HS-5 (cell line): ENCODE measurements at regions not wholly inside any gene's neighbourhood (a gene's known extent, or its start where the extent isn't known, plus 50 kb on each side); places are given as distances from the start of the nearest gene placed in this dataset.

Experiments used
- DNase-seq: peaks from one replicate; pipeline ENCODE4 v3.0.0-alpha.2; 2012; ENCODE audit warnings: low read depth

DNA sequence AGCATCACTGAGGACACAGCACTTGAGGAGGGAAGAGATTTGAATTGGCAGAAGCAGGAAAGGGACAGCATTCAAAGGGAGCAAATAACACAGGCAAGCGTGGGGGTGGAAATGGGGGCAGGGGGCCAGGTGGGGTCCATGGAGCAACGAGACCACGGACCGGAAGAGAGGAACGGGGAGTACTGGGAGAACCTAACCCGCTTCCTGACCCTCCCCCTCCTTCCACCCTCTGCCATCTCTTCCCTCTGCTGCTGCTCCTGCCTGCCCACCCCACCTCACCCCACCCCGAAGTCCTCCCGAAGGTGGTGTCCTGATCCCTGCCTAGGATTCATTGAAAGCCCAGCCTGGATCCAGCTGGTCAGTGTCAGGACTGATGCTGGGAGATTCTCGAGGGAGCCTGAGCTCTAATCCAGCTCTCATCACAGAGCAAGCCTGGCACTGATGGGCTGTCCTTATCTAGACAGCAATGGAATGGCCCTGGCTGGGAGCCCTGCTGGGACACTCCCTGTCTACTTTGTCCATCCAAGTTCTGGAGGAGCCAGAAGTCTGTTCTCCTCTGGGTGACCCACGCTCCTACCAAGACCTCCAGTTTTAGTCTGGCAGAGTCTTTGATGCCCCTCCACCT, 105.0 kb downstream of the TRIM29 start:
- no peak for DNase-seq

DNA sequence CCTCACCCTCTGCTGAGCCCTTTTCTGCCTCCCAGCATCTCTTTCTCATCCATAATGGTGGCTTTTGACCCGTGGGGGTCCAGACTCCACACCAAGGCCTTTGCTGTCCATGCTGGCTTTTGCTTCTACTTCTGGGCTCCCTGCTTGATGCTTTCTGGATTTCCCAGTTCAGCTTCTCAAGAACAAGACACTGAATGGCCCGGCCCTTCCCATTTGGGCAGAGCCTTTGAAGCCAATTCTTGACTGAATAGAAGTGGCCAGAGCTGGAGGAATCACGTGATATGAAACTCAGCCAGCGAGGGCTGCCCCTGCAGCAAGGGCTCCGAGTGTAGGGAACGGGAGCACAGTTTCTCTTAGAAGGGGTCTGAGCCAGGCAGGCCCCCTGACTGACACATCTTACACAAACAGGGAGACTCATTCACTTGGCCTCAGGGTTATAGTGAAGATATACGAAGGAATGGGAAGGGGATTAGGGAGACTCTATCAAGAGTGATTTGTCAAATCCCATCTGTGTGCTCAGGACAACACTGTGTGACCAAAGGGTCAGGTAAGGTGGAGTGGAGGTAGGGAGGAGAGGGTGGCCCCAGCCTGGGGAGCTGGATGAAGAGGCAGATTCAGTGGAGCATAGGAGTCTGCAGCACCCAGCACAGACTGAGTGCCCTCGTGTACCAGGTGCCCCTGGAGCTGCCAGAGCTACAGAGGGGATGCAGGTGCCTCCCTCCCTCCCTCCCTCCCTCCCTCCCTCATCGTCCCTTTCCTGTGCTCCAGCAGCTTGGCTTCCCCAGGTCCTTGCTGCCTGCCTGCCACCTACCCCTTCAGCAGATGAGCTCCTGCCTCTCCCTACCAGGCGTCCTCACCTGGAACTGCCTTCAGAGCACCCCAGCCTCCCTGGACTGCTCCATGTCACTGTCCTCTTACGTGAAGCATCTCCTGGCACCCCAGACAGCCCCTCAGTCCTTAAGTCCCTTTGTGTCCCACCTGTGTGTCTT, 106.0 kb downstream of the TRIM29 start:
- DNase-seq = no peak

DNA sequence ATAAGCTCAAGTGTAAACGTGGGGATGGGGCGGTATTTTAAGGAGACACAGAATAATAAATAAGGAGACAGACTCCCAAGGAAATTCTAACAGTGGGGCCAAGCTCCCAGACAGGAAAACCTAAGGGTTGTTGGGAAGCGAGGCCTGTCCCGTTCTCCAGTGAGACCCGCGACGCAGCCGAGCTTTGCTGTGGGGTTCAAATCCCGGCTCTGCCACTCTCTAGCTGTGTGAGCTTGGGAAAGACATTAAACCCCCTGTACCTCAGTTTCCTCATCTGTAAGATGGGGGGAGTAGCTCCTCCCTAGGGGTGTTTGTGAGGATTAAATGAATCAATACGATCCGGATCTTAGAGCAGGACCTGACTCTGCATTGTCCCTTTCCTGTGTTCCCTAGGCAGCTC, 106.8 kb downstream of the TRIM29 start:
- DNase-seq = no peak

DNA sequence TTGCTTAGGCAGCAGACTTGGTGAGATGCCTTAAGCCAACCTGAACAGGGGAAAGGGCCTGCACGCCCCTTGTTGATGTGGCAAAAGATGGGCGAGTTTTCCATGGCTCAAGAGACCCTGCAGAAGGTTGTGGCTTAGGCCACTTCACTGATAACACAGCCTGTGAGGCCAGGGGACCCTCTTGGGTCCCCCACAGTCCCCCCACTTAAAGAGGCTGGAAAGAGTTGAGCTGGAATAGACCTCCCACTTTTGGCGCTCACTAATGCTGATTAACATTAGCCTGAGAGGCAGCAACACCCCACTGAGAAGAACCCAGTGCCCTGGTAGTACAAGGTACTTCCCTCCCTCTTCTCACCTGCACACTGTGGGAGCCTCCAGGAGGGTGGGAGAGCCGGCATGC, 107.5 kb downstream of the TRIM29 start:
- no peak for DNase-seq

DNA sequence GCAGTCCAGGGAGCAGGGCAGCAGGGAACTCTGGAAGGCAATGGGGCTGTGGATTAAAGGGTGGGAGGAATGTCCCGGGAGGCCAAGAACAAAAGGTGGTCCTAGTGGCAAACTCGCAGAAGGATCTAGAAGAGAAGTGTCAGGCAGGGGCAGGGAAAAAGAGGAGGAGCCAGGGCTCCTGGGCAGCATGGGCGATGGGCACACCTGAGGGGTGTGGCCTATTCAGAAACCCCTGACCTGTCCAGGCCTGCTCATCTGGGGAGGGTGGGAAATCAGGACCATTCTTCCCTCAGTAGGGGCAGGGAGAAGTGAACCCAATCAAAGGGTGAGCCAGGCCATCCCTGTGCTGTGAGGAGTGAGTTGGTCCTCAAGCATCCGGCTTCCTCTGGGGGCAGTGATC, 108.6 kb downstream of the TRIM29 start:
- DNase-seq = no peak

DNA sequence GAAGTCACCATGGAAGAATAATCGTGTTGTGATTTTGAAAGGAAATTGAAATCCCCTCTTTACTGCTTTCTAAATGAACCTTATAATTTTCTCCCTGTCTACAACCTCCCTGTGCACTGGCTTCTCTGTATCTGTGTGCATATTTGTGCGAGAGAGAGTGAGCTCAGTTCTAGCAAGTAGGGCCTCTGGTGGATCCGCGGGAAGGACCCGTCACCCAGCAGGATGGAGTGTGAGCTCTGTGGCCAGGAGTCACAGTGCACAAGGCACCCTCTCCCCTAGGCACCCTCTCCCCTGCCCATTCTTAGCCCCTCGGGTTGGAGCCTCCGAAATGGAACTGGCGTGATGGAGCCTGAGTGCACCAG, 109.0 kb downstream of the TRIM29 start:
- DNase-seq = no peak

DNA sequence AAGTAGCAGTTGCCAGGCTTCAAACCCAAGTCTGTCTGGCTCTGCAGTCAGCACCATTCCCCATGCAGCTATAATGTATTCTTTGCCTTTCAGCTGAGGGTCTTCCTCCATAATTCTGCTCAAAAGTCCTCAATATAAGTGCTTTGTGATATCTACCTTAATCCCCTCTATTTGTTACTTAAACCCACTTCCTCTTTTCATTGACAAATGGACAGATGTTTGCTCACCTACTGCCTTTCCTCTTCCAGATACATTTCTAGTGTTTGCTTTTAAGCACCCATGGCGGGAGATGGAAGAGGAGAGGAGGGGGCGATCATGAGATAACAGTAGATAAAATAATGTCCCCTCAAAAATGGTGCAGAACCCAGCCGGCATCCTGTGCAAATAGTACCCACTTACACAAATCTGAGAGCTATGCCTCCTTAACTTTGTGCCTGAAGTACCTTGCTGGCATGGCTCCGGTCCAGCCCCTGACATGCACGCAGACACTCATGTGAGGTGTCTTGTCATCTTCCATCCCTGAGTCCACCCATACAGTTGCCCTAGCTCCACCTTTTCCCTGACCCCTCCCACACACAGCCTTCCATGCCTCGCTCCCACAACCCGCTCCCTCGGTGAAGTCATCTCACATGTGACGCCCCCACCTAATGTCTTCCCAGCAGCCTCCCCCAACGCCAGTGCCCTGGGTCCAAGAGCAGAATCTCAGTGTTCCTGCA, 109.6 kb downstream of the TRIM29 start:
- no peak for DNase-seq

DNA sequence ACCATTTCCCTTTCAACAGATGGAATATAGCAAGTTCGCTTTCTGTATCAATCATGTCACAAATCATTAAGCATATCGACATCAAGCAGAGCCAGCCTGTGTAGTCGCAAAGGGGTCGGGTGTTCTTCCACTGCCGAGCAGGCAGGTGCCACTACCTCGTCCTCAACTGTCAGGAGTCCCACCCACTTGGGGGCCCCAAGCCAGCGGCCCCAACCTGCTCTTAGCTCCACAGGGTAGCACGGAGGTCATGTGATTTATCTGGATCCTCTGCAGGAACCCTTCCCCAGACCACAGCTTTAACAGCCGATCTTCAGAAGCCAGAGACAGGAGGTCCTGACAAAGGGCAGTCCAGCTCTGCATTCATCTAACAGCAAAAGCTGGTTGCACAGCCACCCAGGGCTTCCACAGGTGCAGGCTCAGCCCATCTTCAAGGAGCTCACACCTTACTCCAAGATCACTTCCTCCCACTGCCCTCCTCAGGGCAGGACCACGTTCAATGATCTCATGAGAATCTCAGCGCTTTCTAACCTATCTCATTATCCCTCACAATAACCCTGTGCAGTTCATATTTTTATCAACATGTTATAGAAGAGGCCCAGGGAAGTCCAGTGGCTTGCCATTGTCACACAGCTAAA, 110.2 kb downstream of the TRIM29 start:
- no peak for DNase-seq

DNA sequence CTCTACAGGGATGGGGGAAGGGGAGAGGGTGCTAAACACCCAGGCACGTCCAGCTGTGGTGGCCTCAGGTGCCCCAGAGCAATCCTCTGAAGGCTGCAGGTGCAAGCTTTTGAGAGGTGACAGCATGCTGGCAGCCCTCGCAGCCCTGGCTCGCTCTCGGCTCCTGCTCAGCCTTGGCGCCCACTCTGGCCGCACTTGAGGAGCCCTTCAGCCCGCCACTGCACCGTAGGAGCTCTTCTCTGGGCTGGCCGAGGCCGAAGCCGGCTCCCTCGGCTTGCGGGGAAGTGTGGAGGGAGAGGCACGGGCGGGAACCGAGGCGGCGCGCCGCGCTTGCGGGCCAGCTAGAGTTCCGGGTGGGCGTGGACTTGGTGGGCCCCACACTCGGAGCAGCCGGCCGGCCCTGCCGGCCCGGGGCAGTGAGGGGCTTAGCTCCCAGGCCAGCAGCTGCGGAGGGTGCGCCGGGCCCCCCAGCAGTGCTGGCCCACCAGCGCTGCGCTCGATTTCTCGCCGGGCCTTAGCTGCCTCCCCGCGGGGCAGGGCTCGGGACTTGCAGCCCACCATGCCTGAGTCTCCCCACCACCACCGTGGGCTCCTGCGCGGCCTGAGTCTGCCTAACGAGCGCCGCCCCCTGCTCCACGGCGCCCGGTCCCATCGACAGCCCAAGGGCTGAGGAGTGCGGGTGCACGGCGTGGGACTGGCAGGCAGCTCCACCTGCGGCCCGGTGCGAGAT, 112.1 kb downstream of the TRIM29 start:
- DNase-seq = no peak

DNA sequence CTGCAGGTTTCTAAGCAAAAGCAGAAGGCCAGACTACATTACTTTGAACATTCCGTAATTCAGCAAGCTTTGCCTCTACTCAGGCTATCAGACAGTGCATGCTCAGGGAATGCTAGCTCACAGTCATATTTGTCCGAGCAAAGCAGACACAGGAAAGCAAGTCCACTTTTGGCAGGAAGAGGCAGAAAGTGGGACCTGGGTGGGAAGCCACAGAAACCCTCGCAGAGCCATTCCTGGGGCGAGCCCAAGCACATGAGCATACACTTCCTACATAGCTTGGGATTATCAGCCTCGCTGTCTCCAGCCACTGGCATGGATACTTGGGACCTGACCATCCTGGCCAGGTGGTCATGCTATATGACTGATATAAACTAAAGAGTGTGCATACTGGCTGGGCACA, 113.3 kb downstream of the TRIM29 start:
- no peak for DNase-seq

DNA sequence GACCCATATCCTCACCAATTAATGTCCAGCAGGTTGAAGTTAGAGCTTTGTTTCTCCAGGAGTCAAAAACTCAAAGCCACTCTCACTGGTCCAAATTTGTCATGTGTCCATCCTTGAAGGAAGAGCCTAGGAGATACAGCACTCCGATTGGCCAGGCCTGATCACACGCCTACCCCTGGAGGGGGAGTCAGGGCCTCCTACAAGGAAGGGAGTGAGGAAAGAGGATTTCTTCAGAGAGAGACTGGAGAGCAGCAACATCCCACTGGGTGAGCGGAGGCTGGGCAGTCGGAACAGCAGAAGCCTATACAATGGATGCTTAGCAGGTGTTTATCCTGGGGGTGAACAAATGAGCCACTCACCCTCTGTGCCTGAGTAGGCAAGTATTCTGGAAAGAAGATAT, 113.9 kb downstream of the TRIM29 start:
- no peak for DNase-seq

DNA sequence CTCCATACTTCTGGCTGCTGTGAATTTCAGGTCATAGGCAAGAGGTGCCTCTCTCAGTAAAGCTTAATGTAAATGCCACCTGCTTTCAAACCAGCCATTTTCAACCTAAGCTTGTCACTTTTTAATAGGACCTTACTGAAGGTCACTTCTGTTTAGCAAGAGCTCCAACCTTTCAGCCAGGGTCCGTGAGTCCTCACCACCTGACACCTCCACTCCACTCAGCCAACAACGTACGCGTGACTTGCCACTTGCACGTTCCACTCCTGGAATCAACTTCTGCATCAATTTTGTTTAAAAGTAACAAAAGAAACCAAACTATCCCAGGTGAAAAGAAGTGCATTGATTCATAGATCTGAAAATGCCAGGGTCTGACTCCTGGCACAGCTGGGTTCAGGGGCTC, 114.4 kb downstream of the TRIM29 start:
- no peak for DNase-seq

DNA sequence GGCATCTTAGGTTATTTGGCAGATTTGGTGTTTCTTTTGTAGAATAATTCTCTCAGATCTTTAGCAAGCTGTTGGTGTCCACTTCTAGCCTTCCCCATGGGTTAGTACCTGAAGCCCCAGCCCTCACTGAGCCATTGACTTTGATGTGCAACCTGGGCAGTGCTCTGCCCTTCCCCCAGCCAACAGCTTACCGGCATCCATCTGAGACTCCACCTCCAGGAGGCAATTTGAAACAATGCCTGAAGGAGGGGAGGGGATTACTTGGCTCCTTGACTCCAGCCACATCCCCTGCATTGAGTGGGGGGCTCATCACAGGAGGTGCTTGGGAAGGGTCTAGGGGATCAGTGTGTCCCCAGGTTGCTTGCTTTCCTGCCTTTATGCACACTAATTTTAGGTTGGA, 114.8 kb downstream of the TRIM29 start:
- no peak for DNase-seq

DNA sequence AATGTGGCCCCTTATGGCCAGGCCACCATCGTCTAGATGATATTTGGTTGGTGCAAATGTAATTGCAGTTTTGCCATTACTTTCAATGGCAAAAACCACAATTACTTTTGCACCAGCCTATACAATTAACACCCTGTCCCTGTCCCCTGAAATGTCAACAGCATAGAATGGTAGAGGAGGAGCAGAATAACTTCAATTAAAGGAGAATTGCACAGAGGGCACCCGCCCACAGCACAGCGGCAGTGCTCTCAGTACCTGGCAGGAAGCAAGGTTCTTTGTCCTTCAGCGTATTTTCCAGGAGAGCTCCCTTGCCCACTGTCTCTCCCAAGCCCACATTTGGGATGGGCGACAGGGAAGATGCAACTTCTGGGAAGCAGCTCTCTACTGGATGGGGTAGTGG, 115.3 kb downstream of the TRIM29 start:
- no peak for DNase-seq

DNA sequence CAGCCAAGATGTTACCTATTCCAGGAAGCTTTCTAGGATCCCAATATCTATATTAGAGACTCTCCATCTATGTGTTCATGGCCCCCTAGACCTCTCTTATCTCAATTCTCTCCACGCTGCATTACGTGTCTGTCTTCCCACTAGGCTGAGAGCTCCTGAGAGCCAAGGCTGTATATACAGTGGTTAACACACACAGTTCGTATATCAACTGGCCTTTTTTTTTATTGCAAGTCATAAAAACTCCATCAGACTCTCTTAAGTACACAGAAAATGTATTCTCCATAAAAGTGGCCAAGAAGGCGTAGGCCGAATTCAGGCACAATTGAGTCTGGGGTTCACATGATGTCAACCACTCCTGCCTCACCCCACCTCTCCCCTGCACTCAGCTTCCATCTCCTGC, 115.9 kb downstream of the TRIM29 start:
- DNase-seq = no peak

DNA sequence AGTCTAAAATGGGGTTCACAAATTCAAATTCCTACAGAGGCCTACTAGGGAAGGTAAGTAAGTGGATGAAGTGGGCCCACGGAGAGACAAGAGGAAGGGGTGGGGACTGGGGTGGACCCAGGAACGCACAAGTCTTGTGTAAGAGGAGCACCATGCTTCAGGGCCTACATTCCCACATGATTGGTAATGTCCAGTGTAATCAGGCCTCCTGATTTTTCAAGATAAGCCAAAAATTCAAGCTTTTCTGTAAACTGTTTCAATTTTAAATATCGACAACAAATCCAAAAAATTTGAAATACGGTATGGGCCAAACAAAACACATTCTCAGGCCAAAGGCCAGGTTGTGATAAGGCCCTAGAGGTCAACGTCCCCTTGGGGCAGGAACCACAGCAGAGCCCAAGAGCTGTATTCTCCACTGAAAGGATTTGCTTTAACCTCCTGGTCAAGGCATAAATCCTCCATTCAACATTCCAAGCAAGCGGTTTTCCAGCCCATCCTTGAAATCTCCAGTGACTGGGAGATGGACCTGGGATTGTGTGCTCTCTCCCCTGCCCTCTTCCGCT, 116.4 kb downstream of the TRIM29 start:
- DNase-seq = no peak

DNA sequence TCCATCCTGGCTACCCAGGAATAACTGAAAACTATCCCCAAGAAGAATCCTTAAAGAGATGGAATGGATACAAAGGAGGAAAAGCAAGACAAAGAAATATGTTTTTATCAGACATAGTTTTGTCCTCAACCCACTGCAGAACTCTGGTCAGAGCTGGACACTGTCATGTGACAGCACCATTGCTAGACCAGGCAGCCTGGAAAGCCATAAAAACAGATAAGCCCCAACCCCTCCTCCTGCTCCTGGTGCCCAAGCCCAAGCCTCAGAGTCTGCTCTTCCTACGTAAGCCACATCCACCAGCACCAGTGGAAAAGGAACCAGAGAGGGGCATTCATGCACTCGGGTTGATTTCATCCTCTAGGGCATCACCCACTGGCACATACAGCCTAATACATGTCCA, 116.9 kb downstream of the TRIM29 start:
- DNase-seq = no peak

DNA sequence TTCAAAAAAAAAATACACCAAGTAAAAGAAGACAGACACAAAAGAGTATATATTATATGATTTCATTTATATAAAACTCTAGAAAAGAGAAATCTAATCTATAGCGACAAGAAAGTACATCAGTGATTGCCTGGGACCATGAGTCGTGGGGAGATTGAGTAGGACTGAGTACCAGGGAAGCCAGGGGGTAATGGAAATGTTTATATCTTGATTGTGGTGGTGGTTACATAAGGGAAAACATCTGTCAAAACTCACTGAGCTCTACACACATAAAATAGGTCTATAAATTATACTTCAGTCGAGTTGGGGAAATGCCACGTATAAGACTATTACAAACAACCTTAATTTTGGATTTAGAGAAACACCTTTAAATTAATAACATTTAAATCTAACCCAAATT, 117.4 kb downstream of the TRIM29 start:
- DNase-seq = no peak

DNA sequence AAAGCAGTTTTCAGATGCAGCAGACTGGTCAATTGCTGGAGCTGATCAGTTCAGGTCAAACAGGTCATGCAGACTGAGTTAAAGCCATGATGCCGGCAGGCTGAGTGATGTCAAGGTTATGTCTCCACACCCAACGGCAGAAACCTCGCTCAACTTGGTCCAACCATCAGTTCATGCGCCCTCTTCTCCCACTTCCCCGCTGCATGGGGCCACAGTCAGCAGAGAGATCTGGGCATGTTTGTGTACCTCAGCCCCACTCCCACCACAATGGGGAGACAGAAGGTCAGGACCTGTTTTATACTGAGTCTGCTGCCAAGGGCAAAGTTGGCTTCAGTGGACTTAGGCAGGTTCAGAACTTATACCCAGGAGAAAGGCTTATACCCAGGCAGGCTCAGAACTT, 118.7 kb downstream of the TRIM29 start:
- no peak for DNase-seq

DNA sequence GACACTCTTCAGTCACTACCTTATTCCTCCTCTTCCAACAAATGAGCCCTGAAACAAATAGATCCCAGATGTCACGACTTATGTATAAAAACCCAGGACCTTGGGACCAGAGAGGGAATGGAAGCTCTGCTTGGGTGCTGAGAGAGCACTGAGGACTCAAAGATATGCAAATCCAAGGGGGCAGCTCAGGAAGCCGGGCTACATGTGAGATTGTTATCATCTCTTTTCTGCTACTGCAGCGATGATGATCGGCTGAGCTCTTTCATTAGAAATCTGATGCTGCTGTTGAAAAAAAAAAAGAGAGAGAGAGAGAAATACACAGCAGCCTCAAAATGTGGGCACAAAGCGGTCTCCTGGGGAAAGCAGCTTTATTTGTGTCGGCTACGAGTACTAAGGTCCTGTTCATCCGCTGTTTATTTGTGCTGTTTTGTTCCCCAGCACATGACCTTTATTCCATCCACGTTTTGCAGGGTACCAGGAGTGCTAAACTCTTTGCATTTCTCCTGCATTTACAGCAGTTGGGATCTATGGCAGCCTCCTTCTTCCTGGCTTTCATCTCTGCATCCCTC, 120.2 kb downstream of the TRIM29 start:
- DNase-seq = no peak
